ENCODE measurements at regions not wholly inside any gene's neighbourhood (a gene's known extent, or its start where the extent isn't known, plus 50 kb on each side); places are given as distances from the start of the nearest gene placed in this dataset.

DNA sequence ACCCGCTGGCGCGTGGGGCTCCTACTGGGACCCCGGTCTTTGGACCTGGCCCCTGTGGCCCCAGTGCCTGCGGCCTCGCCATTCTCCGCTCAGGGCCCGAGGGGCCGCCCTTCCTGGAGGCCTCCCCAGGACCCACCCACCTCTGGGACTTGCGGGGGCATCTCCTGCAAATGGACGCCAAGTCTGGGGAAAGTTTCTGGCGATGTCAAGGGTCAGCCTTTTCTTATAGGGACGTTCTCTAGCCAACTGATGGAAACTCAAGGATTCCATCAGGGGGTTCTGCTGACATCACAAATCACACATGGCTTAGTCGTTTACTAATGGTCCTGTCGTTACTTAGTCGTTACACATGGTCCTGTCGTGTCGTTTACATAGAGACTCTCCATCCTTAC is 57.7 kb upstream of the RHOBTB1 start:
- H2AFZ ChIP-seq (ENCODE audit: low read length): no peak overlapping the region
- TF ChIP-seq, protein P1, sequence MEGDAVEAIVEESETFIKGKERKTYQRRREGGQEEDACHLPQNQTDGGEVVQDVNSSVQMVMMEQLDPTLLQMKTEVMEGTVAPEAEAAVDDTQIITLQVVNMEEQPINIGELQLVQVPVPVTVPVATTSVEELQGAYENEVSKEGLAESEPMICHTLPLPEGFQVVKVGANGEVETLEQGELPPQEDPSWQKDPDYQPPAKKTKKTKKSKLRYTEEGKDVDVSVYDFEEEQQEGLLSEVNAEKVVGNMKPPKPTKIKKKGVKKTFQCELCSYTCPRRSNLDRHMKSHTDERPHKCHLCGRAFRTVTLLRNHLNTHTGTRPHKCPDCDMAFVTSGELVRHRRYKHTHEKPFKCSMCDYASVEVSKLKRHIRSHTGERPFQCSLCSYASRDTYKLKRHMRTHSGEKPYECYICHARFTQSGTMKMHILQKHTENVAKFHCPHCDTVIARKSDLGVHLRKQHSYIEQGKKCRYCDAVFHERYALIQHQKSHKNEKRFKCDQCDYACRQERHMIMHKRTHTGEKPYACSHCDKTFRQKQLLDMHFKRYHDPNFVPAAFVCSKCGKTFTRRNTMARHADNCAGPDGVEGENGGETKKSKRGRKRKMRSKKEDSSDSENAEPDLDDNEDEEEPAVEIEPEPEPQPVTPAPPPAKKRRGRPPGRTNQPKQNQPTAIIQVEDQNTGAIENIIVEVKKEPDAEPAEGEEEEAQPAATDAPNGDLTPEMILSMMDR (conservative IDR thresholded peaks at IDR 0.05 in 1 of 2, IDR thresholded peaks at IDR 0.05 in 1 of 2; ENCODE audit: low read depth in 1 of 2, low read length in 2 of 2): no peak
- TF ChIP-seq EZH2 (IDR thresholded peaks at IDR 0.05; ENCODE audit: low read length, missing control alignments): no peak
- no peaks in the 10 kb centered on the region for H3K27me3 ChIP-seq (ENCODE audit: control insufficient read depth, insufficient read depth, low read length)
- H3K79me2 ChIP-seq (ENCODE audit: control insufficient read depth, insufficient read depth, low read length): no peaks in the 10 kb centered on the region
- H3K36me3 ChIP-seq (ENCODE audit: control insufficient read depth, insufficient read depth, low read length): no peaks in the 10 kb centered on the region
- no peaks in the 10 kb centered on the region for H3K9me3 ChIP-seq (ENCODE audit: control insufficient read depth, insufficient read depth, low read depth, low read length)
- H3K4me3 ChIP-seq (replicated peaks in 1 of 4; ENCODE audit: control extremely low read depth in 1 of 4, insufficient read depth in 1 of 4, low read depth in 3 of 4, low read length in 4 of 4): peak overlapping the region in 1 of 4 experiments; percentile 49
- no peak for DNase-seq (ENCODE audit: low read depth in 2 of 2)
- no peaks in the 10 kb centered on the region for H3K4me1 ChIP-seq (ENCODE audit: control insufficient read depth, extremely low read depth, insufficient read depth, low read length)
- H3K4me2 ChIP-seq (ENCODE audit: extremely low read depth, insufficient read depth, low read length): peak overlapping the region; percentile 33
- H3K9ac ChIP-seq (ENCODE audit: insufficient read depth, low read length): no peak overlapping the region
- no peak overlapping the region for H3K27ac ChIP-seq (ENCODE audit: insufficient read depth, low read length)
- no peaks in the 10 kb centered on the region for H4K20me1 ChIP-seq (ENCODE audit: control insufficient read depth, extremely low read depth, insufficient read depth, low read length)

DNA sequence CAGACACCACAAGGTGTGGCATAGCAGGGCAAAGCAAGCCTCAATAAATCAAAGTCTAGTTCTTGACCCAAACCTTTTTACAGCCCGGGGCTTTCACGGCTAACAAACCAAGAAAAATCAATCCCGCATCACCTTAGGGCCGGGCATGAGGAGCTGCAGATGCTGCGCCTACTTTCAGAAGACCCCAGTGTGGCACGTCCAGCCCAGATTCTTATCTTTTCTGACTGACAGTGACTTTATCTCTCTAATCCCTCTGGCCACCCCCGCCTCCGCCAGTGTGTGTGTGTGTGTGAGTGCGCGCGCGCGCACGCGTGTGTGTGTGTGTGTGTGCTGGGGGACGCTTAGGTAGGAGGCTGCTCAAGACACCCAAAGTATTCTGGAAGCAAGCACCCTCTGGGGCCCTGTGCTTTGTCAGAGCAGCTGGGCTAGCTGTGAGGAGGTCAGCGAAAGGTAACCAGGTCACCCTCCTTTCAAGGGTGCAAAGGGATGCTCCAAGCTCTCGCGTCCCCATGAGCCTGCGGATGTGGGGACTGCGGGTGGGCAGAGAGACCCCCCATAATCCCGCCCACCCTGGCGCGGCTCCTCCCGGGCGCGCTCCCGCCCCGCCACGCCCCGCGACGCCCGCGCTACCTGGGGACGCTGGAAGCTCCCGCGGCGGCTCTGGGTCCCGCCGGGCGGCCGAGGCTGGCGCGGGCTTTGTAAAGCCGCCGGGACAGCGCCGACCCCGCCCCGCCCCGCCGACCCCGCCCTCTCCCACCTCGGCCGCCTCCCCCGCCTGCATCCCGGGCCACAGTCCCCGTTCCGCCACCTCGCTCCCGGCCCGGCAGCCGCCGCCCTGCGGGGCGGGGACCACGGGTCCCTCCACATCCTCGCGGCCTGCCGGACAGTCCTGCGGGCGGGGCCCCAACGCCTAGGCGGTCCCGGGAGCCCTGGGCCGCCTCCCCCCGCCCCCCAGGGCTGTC is 57.1 kb upstream of the RHOBTB1 start:
- Histone ChIP-seq H3K4me1 (ENCODE audit: control insufficient read depth, extremely low read depth, insufficient read depth, low read length) (no peaks in the 10 kb centered on the region), H2AFZ (ENCODE audit: low read length) (peak overlapping the region; percentile 67), H3K27me3 (ENCODE audit: control insufficient read depth, insufficient read depth, low read length) (no peaks in the 10 kb centered on the region), H3K9me3 (ENCODE audit: control insufficient read depth, insufficient read depth, low read depth, low read length) (no peaks in the 10 kb centered on the region), H3K4me3 (replicated peaks in 1 of 4; ENCODE audit: control extremely low read depth in 1 of 4, insufficient read depth in 1 of 4, low read depth in 3 of 4, low read length in 4 of 4) (peak overlapping the region; percentile 30 to 74 (median 49)), H3K36me3 (ENCODE audit: control insufficient read depth, insufficient read depth, low read length) (no peaks in the 10 kb centered on the region), H3K27ac (ENCODE audit: insufficient read depth, low read length) (no peak overlapping the region), H3K4me2 (ENCODE audit: extremely low read depth, insufficient read depth, low read length) (peak overlapping the region; percentile 73), H4K20me1 (ENCODE audit: control insufficient read depth, extremely low read depth, insufficient read depth, low read length) (no peaks in the 10 kb centered on the region), H3K9ac (ENCODE audit: insufficient read depth, low read length) (no peak overlapping the region), H3K79me2 (ENCODE audit: control insufficient read depth, insufficient read depth, low read length) (no peaks in the 10 kb centered on the region)
- peak; percentile 16 to 51 for DNase-seq (ENCODE audit: low read depth in 2 of 2)
- no peak for TF ChIP-seq EZH2 (IDR thresholded peaks at IDR 0.05; ENCODE audit: low read length, missing control alignments)
- TF ChIP-seq, protein P1 (conservative IDR thresholded peaks at IDR 0.05 in 1 of 2, IDR thresholded peaks at IDR 0.05 in 1 of 2; ENCODE audit: low read depth in 1 of 2, low read length in 2 of 2): no peak

DNA sequence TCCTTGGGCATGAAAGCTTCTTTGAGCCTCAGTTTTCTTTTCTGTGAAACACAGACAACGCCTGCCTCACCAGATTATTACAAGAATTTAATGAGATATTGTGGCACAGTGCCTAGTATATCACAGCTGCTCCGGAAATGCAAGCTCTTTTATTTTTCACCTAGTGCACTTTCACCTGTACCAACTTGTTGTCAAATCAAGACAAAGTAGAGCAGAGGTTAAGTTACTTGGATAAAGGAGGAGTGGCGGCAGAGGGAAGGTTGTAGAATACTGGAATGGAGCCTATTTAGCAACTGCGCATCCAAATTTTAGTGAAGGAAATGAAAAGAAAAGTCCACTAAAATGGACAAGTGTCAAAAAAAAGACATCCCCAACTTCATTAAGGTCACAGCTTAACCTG is 54.9 kb upstream of the RHOBTB1 start:
- Histone ChIP-seq H3K4me2 (ENCODE audit: extremely low read depth, insufficient read depth, low read length) (no peak overlapping the region), H3K4me1 (ENCODE audit: control insufficient read depth, extremely low read depth, insufficient read depth, low read length) (no peaks in the 10 kb centered on the region), H3K4me3 (replicated peaks in 1 of 4; ENCODE audit: control extremely low read depth in 1 of 4, insufficient read depth in 1 of 4, low read depth in 3 of 4, low read length in 4 of 4) (no peak overlapping the region), H4K20me1 (ENCODE audit: control insufficient read depth, extremely low read depth, insufficient read depth, low read length) (no peaks in the 10 kb centered on the region), H3K27ac (ENCODE audit: insufficient read depth, low read length) (no peak overlapping the region), H3K36me3 (ENCODE audit: control insufficient read depth, insufficient read depth, low read length) (no peaks in the 10 kb centered on the region), H3K9ac (ENCODE audit: insufficient read depth, low read length) (no peak overlapping the region), H3K9me3 (ENCODE audit: control insufficient read depth, insufficient read depth, low read depth, low read length) (no peaks in the 10 kb centered on the region), H3K79me2 (ENCODE audit: control insufficient read depth, insufficient read depth, low read length) (no peaks in the 10 kb centered on the region), H3K27me3 (ENCODE audit: control insufficient read depth, insufficient read depth, low read length) (no peaks in the 10 kb centered on the region), H2AFZ (ENCODE audit: low read length) (no peak overlapping the region)
- no peak for DNase-seq (ENCODE audit: low read depth in 2 of 2)
- TF ChIP-seq EZH2 (IDR thresholded peaks at IDR 0.05; ENCODE audit: low read length, missing control alignments): no peak
- TF ChIP-seq, protein P1 (conservative IDR thresholded peaks at IDR 0.05 in 1 of 2, IDR thresholded peaks at IDR 0.05 in 1 of 2; ENCODE audit: low read depth in 1 of 2, low read length in 2 of 2): no peak

Measured in fibroblast of lung (primary cell).